ENCODE measurements at regions not wholly inside any gene's neighbourhood (a gene's known extent, or its start where the extent isn't known, plus 50 kb on each side); places are given as distances from the start of the nearest gene placed in this dataset.
"Not testable (repeated sequence)": the region's sequence is repeated elsewhere in the genome, so short reads cannot be mapped to it uniquely, and the experiment has no call there.

DNA sequence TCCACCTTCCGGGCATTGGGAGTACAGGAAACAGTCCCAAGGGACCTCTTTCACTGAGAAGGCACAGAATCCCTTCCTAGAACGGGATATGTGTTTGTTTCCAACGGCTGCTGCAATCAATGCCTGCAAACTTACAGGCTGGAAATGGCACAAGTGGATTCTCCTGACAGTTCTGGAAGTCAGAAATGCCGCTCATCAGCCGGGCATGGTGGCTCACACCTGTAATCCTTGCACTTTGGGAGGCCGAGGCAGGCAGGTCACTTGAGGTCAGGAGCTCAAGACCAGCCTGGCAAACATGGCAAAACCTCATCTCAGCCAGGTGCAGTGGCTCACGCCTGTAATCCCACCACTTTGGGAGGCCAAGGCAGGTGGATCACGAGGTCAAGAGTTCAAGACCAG is 97.0 kb upstream of the FGF3 start:
- intact Hi-C loops (cut with micrococcal nuclease), result not testable (repeated sequence)

DNA sequence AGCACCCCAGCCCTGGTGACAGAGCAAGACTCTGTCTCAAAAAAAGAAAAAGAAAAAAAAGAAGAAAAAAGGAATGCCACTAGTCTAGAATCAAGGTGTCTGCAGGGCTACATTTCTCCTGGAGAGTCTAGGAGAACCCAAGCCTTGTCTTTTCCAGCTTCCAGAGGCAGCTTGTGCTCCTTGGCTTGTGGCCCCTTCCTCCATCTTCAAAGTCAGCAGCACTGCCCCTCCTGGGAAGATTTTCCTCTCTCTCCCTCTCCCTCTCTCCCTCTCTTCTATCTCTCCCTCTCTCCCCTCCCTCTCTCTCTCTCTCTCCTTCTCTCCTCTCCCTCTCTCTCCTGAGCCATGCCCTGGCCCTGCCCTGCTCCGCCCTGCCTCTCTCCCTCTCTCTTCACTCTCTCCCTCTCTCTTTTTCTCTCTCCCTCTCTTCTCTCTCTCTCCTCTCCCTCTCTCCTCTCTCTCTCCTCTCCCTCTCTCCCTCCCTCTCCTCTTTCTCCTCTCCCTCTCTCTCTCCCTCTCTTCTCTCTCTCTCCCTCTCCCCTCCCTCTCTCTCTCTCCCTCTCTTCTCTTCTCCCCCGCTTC is 97.7 kb upstream of the FGF3 start:
- intact Hi-C loops (cut with micrococcal nuclease), result no loop called here

DNA sequence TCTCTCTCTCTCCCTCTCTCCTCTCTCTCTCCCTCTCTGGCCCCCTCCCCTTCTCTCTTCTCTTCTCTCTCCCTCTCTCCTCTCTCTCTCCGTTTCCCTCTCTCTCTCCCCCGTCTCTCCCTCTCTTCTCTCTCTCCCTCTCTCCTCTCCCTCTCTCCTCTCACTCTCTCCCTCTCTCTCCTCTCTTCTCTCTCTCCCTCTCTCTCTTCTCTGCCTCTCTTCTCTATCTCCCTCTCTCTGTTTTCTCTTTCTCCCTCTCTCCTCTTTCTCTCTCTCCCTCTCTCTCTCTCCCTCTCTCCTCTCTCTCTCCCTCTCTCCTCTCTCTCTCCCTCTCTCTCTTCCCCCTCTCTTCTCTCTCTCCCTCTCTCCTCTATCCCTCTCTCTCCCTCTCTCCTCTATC is 98.3 kb upstream of the FGF3 start:
- intact Hi-C loops (cut with micrococcal nuclease), result no loop called here

DNA sequence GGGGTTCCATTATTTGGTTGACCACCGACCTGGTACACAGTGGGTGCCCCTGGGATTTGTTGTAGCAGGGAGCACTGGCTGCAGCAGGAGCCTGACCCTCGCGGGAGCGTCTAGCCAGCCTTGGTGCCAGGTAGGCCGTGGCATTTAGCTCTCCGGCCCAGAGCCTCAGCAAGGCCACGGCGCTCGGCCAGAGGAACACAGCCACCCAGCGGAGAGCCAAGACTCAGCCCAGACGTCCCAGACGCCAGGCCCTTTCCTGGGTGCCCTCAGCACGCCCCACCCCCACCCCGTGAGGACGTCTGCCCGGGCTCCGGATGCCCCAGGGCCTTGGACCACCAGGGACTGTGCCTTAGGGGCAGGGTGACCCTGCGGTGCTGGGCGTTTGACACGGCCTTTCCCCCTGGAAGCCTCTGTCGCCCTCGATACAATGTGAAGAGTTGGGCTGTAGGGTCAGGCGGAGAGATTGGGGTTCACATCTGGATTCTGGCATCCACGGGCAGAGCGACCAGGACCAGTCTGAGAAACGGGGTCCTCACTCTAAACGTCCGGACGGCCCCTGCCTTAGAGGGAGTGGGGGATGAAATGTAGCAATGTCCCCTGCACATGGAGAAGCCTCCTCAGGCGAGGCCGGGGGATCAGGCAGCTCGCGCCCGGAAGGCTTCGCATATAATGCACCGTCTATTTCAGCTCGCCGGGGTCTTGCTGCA is 99.2 kb upstream of the FGF3 start:
- intact Hi-C loops (cut with micrococcal nuclease), result loop anchor here (1.0 kb wide), 2 partner anchors 273 to 278 kb away; no protein-coding TSS in a partner anchor

DNA sequence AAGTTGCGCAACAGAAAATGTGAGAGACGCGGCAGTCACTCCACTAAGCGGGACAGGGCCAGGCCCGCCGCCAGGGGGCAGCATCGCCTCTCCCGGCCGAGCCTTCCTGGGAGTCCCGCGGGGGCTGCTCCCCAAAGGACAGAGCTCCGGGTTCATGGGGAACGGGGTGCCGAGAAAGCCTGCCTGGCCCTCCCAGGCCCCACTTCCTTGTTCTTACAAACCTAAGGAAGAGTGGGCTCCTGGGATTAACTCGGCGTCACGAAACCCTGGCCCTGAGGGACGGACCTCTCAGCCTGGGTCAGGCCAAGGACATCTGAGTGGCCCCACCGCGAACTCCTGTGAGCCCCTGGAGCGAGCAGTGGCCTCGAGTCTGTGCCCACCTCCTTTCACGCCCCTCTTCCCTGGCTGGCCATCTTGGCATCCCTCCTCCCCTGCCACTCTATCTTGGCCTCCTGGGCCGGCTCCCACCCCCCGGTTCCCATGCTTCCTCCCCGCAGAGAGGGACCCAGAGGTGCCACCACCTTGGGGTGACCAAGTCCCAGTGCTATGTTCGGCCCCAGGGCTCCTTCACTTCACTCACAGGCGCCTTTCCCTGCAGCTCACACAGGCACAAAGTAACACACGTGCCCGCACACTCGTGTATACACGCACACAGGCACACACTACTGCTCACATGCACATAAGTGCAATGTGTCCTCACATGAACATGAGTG is 99.9 kb upstream of the FGF3 start:
- intact Hi-C loops (cut with micrococcal nuclease), result loop anchor here (1.0 kb wide), 2 partner anchors 272 to 277 kb away; no protein-coding TSS in a partner anchor

DNA sequence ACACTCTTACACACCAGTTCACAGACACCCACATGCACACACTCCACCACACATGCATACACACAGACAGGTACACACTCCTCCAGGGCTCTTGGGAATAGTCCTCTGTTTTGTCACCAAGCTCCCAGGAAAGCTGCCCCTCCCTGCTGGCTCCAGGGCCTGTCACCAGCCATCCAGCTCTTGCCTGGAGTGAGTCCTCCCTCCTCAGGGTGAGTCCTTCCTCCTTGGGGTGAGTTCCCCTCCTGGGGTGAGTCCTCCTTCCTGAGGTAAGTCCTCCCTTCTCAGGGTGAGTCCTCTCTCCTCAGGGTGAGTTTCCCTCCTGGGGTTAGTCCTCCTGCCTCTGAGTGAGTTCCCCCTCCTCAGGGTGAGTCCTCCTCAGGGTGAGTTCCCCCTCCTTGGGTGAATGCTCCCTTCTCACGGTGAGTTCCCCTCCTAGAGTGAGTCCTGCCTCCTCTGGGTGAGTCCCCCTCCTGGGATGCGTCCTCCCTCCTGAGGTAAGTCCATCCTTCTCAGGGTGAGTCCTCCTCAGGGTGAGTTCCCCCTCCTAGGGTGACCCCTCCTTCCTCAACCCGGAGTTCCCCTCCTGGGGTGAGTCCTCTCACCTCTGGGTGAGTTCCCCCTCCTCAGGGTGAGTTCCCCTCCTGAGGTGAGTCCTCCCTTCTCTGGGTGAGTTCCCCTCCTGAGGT is 100.6 kb upstream of the FGF3 start:
- intact Hi-C loops (cut with micrococcal nuclease), result no loop called here

DNA sequence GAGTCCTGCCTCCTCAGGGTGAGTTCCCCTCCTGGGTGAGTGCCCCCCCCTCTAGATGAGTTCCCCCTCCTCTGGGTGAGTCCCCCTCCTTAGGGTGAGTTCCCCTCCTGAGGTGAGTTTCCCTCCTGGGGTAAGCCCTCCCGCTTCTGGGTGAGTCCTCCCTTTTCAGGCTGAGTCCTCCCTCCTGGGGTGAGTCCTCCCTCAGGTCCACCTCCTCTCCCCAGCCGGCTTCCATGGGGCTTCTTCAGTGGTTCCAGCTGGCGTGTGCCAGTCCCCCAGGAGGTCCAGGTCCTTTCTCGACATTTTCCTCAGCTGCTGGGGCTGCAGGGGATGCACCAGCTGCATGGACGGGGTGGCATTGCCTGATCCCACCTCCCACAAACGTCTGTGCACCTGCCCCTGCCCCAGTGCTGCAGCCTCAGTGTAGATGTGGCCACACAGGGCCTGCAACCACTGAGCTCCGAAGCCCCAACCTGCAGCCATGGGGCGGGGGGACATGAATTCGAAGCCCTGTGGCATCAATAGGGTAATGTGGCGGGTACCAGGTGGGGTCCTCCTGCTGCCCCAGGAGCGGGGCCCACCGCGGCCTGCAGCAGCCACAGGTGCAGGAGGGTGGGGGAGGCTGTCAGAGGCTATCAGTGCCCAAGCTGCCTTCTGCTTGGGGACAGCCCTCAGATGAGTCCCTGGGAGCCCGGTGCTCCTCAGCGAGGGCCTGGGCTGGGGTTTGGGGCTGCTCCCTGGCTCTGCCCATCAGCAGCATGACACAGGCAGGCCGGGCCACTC is 101.3 kb upstream of the FGF3 start:
- intact Hi-C loops (cut with micrococcal nuclease), result no loop called here

DNA sequence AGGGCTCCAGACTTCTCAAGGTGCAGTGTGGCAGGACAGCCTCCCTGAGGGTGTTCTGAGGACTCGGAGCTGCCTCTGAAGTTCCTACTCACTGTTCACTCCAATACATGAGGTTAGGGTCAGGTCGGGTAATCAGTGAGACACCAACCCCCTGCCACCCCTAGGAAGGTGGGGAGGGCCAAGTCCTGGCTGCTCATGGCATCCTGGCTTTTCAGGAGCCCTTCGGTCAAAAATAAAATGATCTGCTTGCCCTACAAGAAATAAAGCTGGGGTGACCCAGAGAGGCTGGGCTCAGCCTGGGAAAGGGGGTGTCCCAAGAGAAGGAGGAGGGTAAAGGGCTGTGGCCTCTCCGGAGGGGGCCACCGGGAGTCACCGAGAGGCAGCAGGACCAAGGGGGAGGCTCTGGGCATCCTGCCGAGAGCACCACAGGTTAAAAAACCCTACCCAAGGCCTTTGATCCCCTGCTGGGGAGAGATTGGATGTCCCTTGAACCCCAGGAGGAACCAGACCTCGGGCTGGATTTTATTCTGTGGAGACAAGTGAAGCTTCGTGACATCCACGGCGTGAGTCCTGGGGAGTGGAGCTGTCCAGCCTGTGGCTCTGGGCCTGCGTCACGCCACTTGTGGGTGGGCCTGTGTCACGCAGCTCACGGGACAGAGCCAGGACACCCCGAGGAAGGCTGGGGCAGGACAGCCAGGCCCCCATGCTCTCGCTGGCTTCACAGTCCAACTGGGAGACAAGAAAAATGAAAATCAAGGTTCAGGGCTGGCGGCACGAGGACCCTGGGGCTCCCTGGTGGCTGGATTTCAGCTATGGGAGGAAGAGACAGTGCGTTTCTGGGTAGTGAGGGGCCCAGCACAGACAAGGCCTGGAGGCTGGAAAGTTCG is 102.2 kb upstream of the FGF3 start:
- intact Hi-C loops (cut with micrococcal nuclease), result no loop called here

DNA sequence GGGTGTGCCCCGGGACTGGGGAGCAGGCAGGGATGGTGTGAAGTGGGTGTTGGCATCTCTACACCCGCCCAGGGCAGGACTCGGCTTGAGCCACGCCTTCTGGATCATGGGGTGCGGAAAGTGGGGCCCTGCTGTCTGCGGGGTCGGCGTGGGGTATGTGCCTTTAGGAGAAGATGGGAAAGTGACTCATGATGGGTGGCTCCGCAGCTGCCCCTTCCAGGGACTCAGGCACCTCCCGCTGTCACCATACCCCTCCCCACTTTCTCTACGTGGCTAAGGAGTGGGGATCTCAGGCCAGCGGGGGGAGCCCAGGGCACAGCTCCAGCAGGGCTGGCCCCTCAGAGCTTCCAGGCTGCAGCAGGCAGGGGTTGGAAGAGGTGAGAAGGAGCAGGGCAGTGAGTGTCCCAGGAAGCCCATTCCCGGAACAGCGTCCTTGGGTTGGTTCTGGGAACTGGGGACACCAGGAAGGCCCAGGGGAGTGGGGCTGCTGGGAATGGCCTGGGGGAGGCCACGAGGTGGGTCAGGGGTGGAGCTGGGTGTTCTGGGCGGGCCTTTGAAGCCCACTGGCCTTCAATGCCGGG is 102.9 kb upstream of the FGF3 start:
- intact Hi-C loops (cut with micrococcal nuclease), result no loop called here

DNA sequence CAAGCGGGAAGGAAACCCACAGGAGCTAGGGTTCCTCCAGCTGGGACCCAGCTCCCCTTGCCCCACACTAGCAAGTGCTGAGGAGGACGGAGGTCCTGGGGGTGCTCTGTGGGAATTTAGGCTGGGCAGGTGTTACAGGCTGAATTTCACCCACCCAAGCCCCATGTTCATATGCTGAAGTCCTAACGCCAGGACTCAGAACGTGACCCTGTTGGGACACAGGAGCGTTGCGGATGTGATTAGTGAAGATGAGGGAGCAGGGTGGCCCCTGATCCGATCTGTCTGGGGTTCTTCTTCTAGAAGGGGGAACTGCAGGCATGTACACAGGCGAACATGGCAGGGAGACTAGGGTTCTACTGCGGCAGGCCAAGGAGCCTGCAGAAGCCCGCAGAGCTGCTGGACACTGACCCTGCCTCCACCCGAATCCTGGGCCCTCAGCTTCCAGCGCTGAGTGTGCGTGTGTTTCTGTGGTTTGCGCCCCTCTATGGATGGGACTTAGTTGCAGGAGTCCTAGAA is 103.4 kb upstream of the FGF3 start:
- intact Hi-C loops (cut with micrococcal nuclease), result no loop called here

DNA sequence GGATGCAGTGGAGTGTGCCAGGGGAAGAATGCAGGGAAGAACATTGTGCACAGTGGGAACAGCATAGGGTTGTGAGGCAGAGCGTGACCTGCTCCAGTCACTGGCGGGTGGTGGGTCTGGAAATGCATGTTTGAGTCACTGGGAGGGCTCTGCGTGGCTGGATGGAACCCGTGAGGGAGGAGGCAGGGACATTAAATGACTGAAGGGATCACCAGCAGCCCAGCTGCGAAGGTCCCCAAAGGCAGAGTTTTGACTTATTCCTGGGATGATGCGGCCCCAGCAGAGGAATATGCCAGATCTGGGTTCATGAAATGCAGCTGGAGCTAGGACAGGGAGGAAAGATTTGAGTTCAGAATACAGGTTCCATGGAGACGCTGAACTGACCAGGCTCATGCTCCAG is 104.0 kb upstream of the FGF3 start:
- intact Hi-C loops (cut with micrococcal nuclease), result no loop called here

DNA sequence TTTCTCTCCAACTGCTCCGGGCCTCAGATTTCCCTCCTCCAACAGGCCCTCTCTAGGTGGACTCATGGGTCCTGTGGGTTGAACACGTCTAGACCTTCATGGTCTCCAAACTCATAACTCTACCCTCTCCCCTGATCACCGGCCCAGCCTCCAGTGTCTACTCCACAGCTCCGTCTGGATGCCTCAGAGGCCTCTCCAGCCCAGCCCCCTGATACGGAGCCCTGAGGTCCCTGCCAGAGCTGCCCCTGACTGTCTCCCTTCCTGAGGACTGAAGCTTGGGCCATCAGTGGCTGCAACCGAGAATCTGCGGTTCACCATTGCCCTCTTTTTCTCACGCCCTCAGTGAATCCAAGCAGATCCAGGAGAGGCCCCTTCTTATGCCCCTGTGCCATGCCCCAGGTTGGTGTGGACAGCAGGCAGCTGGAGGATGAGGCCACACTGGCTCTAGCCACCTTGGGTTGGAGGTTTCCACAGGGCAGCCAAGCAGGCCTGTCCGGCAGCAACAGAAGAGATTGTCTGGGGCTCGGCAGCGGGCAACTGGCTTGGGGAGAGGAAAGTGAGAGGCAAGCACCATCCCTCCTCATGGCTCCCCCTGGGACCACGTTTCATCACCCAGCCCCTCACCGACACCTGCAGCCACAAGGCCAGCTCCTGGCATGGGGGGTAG is 104.6 kb upstream of the FGF3 start:
- intact Hi-C loops (cut with micrococcal nuclease), result no loop called here

DNA sequence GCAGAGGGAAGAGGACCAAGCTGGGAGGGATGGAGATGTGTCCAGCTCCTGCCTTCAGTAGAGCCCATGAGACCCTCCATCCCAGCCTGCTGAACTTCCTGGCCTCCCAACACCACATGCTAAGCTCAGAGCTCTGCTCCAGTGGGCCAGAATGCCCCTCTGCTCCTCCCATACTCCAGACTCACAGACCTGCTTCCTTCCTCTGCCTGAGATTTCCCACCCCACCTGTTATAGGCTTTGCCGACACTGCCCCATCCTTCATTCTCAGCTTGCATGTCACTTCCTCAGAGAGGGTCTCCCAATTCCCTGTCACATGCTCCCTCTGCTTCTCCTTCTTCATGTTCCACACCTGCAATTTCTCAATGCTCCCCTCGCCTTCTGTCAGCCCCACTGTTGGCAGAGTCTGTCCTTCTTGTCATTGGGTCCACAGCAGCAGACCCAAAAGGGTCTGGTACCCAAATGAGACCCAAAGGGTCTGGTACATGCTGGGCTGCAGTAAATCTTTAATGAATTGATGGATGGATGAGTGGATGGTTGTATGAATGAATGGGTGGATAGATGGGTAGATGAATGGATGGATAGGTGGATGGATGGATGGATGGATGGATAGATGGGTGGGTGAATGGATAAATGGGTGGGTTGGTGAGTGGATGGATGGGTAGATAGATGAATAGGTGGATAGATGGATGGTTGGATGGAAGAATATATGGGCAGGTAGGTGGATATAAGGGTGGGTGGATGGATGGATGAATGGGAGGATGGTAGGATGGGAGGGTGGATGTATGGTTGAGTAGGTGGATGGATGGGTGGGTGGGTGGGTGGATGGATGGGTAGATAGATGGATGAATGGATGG is 105.3 kb upstream of the FGF3 start:
- intact Hi-C loops (cut with micrococcal nuclease), result no loop called here

DNA sequence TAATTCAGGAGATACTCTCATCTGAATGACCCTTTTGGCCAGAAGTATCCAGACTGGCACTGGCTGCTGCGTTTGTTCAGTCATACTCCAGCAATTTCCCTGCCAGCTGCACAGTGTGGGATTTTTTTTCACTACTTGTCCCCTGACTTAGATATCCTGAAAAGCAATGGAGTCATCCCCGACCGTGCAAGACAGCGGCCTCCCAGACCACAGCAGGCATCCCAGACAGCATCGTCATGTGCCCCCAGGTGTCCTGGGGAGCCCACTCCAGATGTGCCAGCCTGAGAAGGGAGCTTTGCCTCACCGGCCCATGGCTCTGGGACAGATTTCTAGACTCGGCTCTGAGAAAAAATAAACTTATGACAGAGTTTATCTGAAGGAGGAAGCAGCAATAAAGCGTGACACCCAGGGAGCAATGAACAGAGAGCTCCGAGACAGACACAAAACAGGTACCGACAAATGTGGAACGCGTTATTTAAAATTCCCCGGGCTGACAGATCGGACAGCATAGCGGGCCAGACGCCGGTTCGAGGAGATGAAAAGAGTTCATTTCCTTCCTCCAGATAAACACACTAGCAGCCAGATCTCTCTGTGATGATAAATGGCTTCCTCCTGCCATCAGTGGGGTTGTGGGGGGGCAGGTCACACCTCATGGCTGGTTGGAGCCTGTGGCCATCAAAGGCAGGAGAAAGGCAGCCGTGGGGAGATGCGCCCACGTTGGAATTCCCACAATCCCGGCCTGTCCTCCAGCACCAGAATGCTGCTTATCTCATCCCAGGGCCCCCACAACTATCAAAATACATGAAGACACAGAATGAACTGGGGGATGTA is 106.4 kb upstream of the FGF3 start:
- intact Hi-C loops (cut with micrococcal nuclease), result no loop called here

DNA sequence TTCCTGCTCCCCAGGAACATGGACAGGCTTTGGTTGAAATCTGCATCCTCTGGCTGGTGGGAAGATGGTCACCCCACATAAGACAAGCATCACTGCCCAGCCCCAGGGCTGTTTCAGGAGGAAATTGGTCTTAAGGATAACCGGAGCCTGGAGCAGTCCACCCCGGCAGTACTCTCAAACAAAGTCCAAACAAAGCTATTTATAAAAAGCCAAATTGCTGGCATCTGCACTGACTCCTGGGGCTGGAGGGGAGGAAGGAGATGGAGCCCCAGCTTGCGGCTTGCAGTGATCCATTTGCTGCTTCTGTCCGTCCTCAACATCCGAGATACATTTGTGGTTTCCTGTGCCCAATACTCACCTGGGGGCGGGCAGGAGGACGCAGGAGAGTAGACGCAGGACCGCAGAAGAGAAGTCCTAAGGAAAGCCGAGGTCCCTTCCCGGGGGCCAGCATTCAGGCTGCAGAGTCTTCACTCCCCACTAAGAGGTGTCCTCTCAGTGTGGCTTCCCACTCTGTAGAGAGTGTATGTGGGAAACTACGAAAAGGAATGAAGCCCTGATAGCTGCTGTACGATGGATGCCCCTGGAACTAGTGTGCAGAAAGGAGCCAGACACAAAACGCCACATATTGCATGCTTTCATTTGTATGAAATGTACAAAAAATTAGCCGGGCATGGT is 107.3 kb upstream of the FGF3 start:
- intact Hi-C loops (cut with micrococcal nuclease), result no loop called here

DNA sequence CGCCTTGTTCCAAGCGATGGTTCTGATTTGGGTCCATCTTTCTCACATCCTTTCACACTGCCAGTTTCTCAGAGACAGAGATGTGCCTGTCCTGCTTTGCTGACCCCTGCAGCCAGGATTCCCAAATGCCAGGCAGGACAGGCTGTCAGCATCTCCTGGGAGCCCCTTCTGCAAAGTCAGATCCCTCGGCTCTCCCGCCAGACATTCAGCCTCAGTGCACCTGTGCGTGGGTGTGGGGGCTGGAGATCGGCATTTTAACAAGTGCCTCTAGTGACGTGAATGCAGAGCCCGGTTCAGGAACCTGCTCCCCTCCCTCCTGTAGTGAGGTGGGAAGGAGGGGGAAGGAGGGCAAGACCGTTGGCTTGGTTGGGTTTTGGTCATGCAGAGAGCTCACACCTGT is 108.9 kb upstream of the FGF3 start:
- intact Hi-C loops (cut with micrococcal nuclease), result no loop called here

DNA sequence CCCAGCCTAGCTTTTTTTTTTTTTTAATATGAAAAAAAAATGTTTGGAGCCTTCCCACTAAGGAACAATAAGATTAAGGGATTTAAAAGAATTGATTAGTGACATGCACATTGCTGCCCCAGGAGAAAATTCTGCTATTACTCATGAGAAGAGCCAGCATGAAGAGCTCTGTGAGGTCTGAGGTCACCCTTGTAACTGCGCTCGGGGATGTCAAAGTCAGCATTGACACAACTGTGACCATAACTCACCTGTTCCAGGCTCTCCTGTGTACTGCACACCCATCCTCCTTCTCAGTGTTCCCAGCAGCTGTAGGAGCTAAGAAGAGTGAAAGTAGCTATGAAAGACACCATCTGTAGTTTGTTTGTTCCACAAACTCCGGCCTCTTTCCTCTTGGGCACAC is 109.8 kb upstream of the FGF3 start:
- intact Hi-C loops (cut with micrococcal nuclease), result no loop called here
